ENCODE measurements at regions not wholly inside any gene's neighbourhood (a gene's known extent, or its start where the extent isn't known, plus 50 kb on each side); places are given as distances from the start of the nearest gene placed in this dataset.

DNA sequence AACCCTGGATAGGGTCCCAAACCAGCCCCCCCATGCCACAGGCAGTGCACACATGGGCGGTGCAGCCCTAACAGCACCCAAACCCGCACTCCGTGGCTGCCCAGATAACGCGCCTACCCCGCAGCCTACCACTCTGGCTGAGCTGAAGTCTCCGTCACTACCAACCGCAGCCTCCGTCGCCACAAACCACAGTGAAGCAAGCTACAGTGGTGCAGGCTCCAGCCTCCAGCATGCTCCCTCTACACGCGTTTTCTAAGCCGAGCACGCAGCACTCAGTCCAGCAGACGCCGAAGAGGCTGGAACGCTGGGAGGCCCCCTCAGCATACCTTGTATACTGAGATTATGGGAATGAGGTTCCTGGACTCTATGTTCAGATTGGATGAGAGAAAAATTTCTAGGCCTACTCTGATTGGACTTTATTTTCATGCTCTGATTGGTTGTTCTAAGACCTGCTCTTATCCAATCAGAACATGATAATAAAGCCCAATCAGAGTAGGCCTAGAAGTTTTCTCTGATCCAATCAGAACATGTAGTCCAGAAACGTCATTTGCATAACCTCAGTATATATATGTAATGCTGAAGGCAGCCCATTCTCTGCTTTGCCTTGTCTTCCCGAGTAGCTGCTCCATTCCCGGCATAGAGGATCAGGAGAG lies 56.7 kb upstream of the C1QTNF9B start:
- intact Hi-C loops (cut with DNase I): no loop called here
- H3K9me3 ChIP-seq: no peaks in the 10 kb centered on the region
- H3K27ac ChIP-seq (replicated peaks in 1 of 4): no peak overlapping the region
- H3K4me3 ChIP-seq: no peak overlapping the region
- TF ChIP-seq, protein P1, sequence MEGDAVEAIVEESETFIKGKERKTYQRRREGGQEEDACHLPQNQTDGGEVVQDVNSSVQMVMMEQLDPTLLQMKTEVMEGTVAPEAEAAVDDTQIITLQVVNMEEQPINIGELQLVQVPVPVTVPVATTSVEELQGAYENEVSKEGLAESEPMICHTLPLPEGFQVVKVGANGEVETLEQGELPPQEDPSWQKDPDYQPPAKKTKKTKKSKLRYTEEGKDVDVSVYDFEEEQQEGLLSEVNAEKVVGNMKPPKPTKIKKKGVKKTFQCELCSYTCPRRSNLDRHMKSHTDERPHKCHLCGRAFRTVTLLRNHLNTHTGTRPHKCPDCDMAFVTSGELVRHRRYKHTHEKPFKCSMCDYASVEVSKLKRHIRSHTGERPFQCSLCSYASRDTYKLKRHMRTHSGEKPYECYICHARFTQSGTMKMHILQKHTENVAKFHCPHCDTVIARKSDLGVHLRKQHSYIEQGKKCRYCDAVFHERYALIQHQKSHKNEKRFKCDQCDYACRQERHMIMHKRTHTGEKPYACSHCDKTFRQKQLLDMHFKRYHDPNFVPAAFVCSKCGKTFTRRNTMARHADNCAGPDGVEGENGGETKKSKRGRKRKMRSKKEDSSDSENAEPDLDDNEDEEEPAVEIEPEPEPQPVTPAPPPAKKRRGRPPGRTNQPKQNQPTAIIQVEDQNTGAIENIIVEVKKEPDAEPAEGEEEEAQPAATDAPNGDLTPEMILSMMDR (IDR thresholded peaks at IDR 0.05): no peak
- TF ChIP-seq EP300 (IDR thresholded peaks at IDR 0.05) (no peak), POLR2AphosphoS5 (IDR thresholded peaks at IDR 0.05) (no peak), POLR2A (IDR thresholded peaks at IDR 0.05; ENCODE audit: low read depth) (no peak)
- H3K4me1 ChIP-seq: no peaks in the 10 kb centered on the region
- no peak for DNase-seq (ENCODE audit: extremely low spot score)
- 91% methylated on average over 19 of the region's 20 CpGs for WGBS
- peaks cover 0 to 7% (median 0%) of the 10 kb centered on the region in 4 donors for H3K27me3 ChIP-seq
- no peaks in the 10 kb centered on the region for H3K36me3 ChIP-seq

DNA sequence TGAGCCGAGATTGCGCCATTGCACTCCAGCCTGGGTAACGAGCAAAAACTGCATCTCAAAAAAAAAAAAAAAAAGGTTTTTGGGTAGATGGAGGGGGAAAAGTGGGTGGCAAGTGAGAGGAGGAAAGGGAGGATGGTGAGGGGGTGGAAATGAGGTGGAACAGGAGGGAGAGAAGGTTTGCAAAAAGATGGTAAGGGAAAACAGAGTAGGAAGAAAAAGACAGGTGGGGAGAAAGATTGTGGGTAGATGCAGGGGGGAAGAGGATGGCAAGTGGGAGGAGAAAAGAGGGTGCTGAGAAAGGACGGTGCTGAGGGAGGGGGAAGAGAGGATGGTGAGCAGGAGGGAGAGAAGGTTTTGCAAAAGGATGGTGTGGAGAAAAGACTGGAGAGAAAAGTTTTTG lies 57.8 kb upstream of the C1QTNF9B start:
- 89% methylated on average over 4 of the region's 4 CpGs for WGBS
- intact Hi-C loops (cut with DNase I): no loop called here
- Histone ChIP-seq H3K27ac (replicated peaks in 1 of 4) (no peak overlapping the region), H3K27me3 (peaks cover 0 to 7% (median 0%) of the 10 kb centered on the region in 4 donors), H3K36me3 (no peaks in the 10 kb centered on the region), H3K4me1 (no peaks in the 10 kb centered on the region), H3K9me3 (no peaks in the 10 kb centered on the region), H3K4me3 (no peak overlapping the region)
- TF ChIP-seq POLR2AphosphoS5 (IDR thresholded peaks at IDR 0.05): no peak
- DNase-seq (ENCODE audit: extremely low spot score): no peak

DNA sequence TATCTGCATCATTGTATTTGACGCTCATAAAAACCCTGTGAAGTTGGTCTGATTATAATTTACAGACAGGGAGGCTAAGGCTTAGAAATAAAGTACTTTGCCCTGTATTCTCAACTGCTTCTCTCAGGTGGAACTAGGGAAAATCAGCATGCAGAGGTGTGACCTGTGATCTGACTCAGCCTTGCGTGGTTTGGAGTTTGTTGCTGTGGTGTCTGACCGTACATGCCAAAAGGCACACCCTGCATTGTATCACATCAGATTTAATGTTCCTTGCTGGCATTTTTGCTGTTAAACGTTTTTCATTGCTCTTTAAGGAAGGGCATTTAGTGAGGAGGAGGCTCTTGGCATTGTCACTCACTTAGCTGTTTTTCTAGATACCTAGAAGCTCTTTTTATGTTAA lies 58.8 kb upstream of the C1QTNF9B start:
- no peaks in the 10 kb centered on the region for H3K9me3 ChIP-seq
- 50% methylated on average over 4 of the region's 4 CpGs for WGBS
- H3K27ac ChIP-seq (replicated peaks in 1 of 4): no peak overlapping the region
- H3K4me1 ChIP-seq: no peaks in the 10 kb centered on the region
- intact Hi-C loops (cut with DNase I): no loop called here
- TF ChIP-seq, protein P1 (IDR thresholded peaks at IDR 0.05): no peak
- TF ChIP-seq EP300 (IDR thresholded peaks at IDR 0.05) (no peak), POLR2AphosphoS5 (IDR thresholded peaks at IDR 0.05) (no peak), POLR2A (IDR thresholded peaks at IDR 0.05; ENCODE audit: low read depth) (no peak)
- H3K27me3 ChIP-seq: peaks cover 0 to 7% (median 0%) of the 10 kb centered on the region in 4 donors
- H3K4me3 ChIP-seq: no peak overlapping the region
- DNase-seq (ENCODE audit: extremely low spot score): no peak
- H3K36me3 ChIP-seq: no peaks in the 10 kb centered on the region

DNA sequence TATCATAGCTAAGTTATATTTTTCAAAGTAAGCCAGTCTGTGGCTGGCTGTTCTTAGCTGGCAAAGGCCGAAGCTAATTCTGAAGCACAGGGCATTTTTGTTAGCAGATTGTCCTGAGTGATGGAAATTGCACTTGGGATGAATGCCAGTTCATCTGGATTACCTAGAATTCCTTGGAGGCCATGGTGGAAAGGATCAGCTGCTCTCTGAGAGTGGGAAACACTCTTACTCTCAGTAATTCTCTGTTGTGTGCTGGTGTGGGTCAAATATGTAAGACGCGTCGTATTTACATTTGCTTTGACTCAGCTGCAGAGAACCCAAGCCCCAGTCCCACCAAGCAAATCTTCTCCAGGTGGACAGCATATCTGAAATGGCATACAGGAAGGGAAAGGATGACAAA lies 60.7 kb upstream of the C1QTNF9B start:
- peaks cover 0 to 7% (median 0%) of the 10 kb centered on the region in 4 donors for H3K27me3 ChIP-seq
- no peaks in the 10 kb centered on the region for H3K9me3 ChIP-seq
- H3K36me3 ChIP-seq: no peaks in the 10 kb centered on the region
- no peak overlapping the region for H3K4me3 ChIP-seq
- H3K27ac ChIP-seq (replicated peaks in 1 of 4): no peak overlapping the region
- WGBS: 71% methylated on average over 4 of the region's 4 CpGs
- no peak for TF ChIP-seq EP300 (IDR thresholded peaks at IDR 0.05)
- TF ChIP-seq POLR2AphosphoS5 (IDR thresholded peaks at IDR 0.05): no peak
- no peak for TF ChIP-seq POLR2A (IDR thresholded peaks at IDR 0.05; ENCODE audit: low read depth)
- TF ChIP-seq, protein P1 (IDR thresholded peaks at IDR 0.05): no peak
- intact Hi-C loops (cut with DNase I): no loop called here
- no peaks in the 10 kb centered on the region for H3K4me1 ChIP-seq
- DNase-seq (ENCODE audit: extremely low spot score): no peak

DNA sequence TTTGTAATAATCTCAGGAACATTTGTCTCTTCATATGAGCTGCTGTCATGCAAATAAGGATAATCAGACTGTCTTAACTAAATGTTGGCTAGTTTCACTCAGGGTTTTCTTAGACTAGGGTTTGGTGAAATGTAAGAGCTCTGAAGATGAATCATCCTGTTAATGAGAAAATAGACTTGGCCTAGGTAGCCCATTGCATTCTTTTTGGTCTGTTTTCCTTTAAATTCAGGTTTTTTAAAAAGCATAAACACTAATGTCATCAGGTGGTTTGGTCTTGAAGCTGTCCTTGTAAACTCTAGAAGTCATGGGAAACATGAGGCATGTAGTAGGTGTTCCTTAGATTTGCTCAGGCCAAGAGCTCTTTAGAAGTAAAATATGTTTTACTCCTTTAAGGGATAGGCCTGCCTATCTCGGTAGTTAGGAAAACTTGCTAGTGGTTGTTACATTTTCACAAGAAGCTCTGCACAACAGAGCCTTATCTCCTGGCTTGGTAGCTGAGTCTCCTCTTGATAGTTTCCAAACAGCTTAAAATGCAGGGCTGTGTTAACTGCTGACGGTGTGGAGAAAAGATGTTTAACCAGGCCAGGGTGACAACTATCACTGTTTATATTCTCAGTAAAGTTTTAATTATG lies 62.0 kb upstream of the C1QTNF9B start:
- Histone ChIP-seq H3K27ac (replicated peaks in 1 of 4) (no peak overlapping the region), H3K4me3 (no peak overlapping the region), H3K9me3 (no peaks in the 10 kb centered on the region), H3K36me3 (no peaks in the 10 kb centered on the region), H3K27me3 (no peaks in the 10 kb centered on the region), H3K4me1 (no peaks in the 10 kb centered on the region)
- WGBS: 71% methylated on average over 2 of the region's 2 CpGs
- intact Hi-C loops (cut with DNase I): no loop called here
- no peak for DNase-seq (ENCODE audit: extremely low spot score)
- TF ChIP-seq POLR2A (IDR thresholded peaks at IDR 0.05; ENCODE audit: low read depth): no peak
- TF ChIP-seq EP300 (IDR thresholded peaks at IDR 0.05): no peak
- TF ChIP-seq POLR2AphosphoS5 (IDR thresholded peaks at IDR 0.05): no peak
- TF ChIP-seq, protein P1 (IDR thresholded peaks at IDR 0.05): no peak

Data from esophagus muscularis mucosa (tissue), 4 donors.